ENCODE measurements at regions not wholly inside any gene's neighbourhood (a gene's known extent, or its start where the extent isn't known, plus 50 kb on each side); places are given as distances from the start of the nearest gene placed in this dataset.
A peak's percentile ranks its signal among the peaks of the same experiment; 100 is the strongest.

DNA sequence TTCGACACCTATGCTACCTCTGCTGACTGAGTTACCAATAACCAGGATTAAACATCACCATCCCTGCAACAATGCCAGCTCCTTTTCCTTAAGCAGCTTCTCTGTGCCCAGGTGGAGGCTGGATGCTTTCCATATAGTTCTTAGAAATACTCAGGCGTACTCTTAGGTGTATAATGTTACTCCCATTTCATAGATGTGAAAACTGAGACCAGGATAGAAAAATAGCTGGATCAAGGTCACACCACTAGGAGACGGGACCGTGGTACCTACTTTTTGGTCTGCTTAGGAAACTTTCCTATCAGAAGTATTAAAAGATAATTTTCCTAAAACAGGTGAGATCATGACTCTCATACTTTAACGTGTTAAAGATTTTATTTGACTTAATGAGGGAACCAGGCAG is 141.7 kb upstream of the RPL38 start:
- DNase-seq, result no peak

DNA sequence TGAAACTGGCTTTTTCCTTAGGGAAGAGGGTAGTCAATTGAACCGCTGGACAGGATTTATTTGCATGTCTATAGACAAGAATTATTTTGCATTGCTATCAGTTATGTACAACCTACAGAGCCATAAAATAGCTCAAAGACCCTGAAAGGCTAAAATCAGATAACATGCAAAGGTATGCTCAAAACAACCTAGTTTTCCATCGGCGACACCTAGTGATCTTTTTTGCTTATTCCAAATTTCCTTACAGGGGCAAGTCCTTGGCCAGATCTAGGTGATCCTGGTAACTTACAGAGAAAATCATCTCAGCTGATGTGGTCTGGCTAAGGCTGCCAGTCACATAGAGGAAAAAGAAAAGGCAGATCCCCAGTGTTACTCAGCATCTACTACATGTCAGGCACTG is 141.2 kb upstream of the RPL38 start:
- no peak for DNase-seq

DNA sequence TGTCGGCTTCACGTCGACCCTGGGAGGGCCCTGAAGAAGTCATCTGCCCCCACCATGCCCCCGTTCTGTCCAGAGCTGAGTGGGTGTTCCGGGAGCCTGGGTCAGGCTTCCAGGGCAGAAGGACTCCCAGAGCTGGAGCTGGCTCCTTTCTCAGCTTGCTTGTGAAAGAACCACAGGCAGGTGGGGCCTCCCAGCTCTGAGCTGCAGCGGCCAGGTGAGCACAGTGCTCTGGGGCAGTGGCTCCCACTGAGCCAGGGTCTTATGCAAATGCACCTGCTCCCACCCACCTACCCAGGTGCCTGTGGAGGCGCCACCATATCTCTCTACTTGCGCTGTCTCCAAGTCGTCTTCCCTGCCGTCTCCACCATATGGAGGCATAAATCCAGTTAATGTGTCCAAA is 140.0 kb upstream of the RPL38 start:
- DNase-seq, result peak; percentile 49

DNA sequence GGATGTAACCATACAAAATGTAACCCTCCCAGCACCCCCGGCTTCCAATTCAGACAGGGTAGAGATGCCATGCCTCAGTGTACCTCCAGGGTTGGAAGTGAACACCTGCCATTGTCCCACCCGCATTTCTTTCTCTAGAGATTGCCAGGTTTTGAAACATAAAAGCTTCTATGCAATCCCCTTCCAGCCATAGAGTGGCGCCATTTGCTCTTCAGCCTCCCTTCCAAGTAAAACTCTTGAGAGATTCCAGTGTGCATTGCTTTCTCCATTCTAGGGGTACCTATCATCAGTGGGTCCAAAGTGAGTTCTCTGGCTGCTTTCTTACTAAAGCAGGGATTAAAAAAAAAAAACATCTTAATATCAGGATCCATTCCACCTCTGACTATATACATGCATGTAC is 133.1 kb upstream of the RPL38 start:
- DNase-seq, result no peak

DNA sequence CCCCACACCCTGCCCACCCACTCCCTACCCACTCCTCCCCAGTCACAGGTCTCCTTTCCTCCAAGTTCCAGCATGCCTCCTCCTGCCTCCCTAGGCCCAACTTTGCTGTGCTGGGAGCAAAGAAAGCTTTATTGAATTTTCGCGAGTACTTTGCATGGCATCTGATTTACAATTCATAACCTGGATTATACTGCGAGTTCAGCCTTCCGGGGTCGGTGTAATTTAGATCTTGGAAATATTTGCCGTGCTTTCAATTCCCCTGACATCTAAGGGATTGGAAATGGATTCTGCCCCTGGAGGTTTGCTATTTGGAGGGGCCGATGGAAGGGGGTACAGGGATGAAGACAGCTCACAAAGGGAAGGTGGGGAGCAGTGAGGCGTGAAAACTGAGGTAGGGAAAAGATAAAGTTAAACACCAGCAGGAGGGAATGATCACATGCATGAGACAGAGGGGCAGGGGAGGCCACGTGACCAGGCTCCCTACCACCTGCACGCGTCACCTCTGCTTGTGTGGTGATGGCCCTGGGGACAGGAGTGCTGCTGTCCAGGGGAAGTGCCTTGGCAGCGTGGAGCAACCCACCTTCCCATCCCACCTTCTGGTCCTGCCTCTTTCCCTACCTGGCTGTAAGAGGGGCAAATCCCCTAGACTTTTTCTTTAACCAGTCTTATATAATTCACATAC is 132.3 kb upstream of the RPL38 start:
- peak; percentile 41 for DNase-seq

DNA sequence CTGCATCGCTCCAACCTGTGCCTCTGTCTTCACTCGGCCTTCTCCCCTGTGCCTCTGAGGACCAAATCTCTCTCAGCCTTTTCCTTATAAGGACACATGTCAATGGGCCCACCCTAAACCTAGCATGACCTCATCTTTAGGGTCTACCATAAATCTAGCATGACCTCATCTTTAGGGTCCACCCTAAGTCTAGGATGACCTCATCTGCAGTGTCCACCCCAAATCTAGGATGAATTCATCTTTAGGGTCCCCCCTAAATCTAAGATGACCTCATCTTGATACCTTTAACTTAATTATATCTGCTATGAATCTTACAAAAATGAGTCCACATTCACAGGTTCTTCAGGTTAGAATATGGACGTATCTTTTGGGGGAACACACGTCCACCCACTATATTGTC is 131.1 kb upstream of the RPL38 start:
- DNase-seq, result no peak

DNA sequence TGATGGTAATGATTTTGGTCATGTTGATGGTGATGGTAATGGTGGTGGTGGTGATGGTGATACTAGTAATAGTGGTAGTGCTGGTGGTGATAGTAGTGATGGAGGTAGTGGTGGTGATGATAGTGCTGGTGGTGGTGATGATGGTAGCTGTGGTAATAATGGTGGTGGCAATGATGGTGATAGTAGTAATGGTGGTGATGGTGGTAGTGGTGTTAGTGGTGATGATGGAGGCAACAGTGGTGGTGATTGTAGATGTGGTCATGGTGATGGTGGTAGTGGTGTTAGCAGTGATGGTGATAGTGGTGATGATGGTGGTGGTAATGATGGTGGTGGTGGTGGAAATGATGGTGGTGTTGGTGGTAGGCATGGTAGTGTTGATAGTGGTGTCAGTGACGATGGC is 127.0 kb upstream of the RPL38 start:
- no peak for DNase-seq

DNA sequence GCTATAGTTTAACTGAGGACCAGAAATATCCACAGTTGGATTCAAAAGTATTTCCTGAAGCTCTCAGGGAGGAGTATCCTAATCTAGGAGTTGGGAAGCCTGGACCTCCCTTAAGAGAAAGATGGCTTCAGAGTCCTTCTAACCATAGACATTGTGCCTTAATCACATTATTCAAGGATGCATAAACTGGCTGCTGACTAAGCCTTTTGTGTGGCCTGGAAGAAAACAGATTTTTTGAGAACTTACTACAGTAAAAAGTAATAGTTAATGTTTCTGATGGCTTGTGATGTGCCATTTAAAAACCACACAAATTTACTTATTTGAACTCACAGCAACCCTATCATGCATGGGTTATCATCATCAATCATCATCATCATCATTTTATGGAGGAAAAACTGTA is 126.2 kb upstream of the RPL38 start:
- DNase-seq, result no peak

DNA sequence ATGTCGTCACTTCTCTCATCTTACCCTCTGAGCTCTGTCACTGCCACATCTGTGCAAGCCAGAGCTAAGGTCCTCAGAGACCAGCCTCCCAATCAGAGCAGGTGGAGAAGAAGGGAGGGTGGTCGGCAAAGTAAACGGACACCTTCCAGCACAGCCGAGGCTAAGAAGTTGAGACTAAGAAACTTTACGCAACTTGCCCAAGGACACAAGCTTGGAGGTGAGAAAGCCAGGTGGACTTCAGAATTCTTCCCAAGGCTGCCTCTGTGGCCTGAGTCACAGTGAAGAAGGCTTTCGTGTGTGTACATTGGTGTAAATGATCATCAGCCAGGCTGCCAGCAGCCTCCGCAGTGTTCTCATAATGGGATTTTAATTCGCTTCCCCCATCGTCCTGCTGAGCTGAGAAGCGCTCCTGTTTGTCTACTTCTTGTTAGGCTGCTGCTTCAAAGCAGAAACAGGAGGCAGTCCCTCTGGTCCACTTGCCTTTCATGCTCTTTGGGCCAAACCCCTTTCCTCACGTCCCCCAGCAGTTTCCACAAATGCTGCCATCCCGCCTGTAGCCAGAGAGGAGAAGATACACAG is 125.0 kb upstream of the RPL38 start:
- peak; percentile 46 for DNase-seq

DNA sequence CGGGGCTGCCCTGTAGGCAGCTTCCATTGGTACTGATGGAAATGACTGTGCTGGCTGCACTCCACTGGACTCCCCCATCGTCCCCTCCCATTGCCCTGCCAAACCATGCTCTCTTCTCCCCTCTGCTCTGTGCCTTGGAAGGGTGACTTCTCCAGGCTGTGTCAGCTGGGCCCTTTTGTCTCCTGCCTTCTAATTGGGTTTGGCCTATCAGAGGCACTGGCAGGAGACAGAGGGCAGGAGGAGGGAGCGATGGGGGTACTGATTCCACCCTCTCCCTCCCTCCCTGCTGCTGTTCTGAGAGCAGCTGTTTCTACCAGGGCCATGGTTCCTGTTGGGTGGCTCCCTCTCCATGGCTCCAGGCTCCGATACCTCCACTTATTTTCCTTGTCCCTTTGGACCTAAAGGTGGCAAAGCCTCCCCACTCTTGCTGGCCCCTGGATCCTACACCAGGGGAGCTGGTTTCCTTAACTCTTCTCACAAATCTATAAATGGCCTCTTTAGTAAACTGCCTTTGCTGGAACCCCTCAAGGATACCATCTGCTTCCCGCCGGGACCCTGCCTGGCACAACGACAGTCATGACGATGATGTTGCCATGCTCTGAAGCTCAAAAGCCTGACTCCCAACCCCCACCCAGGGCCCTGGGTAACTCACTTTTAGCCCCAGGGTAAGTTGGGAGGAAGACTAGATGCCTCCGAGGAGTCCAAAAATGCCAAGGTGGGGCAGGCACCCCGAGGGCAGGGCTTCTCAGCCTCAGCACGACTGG is 123.8 kb upstream of the RPL38 start:
- DNase-seq, result no peak

DNA sequence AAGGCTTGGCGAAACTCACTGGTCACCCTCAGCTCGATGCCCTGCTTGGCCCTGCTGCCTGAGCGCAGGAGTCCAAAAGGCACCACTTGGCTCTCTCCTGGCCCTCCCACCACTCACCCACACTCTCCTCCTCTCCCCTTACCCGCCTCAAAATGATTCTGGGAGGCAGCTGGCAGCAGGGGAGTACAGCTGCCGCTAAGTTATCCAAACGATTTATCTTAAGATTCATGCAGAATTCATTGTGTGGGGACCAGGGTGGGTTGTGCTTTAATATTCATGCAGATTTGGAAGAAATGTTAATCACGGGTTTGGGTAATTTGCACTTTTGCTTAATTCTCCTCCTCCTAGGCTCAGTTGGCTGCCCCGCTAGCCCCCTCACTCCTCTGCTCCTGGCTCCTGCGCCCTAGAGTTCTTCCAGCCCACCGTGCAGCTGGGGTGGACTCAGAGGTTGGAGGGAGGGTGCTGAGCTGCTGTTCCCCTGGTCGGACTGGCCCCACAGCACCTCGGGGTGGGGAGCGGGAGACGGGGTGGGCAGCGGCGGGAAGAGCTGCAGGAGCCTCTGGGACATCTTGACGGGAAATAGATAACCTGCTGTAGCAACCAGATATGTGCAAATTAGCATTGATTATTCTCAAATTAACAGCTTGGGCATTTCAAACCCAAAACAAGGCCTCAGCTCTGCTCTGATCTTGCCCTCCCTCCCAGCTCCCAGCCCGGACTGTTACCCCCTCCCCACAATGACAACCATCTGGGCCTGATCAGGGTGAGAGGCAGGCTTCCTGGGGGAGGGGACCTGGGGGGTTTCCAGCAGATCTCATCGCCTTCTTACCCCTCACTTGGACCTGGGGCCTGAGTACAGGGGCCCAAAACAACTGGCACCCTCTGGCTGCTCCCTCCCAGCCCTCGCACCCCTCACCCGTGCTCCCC is 122.6 kb upstream of the RPL38 start:
- no peak for DNase-seq

DNA sequence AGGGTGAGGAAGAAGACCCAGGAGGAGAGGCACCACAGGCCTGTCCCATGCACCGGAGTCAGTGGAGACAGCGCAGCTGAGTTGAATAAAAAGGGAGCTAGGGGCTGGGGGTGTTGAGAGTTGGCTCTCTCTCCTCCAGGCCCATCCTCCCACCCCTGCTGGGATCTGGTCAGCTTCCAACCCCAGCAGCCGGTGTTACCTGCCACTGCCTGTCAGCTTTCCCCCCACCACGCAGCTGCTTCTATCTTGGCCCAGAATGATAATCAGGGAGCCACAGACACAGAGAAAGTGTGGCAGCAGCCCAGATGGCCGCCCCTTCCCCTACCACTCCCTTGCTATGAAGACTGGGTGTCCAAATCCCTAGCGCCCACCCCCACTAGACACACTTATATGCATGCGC is 120.6 kb upstream of the RPL38 start:
- DNase-seq, result peak; percentile 37

DNA sequence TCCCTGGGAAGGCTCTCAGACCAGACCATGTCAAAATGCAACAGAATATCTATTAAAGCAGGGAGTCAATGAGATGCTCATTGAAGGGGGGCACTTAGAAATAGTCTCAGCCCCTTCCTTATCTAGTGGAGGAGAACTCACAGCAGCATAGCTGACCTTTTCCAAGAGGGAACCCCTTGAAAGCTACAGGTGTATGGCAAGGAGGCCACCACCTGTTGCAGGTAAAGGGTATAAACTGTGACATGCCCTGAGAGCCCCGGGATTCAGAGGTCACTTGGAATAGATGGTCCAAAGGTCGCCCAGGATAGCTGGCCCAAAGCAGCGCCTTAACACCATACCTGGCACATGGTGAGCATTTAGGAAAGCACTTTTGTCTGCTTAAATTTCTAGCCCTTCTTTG is 120.2 kb upstream of the RPL38 start:
- DNase-seq, result peak; percentile 39

DNA sequence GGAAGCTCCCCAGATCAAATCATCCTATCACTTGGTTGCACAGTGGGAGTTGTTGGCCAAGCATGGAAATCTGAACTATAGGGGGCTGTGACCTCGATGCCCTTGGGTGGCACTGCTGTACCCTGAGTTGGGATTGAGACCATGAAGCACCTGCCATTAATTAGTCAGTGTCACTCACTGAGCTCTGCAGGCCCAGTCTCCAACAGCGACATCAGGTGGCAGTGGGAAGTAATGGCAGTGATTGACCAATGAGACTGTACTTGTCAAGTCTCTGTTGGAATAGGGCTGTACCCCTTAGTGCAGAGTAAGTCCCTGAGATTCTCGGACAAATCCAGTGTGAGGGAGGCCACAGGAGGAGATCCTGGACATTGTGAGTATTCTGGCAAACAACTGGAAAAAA is 118.0 kb upstream of the RPL38 start:
- peak; percentile 54 for DNase-seq

DNA sequence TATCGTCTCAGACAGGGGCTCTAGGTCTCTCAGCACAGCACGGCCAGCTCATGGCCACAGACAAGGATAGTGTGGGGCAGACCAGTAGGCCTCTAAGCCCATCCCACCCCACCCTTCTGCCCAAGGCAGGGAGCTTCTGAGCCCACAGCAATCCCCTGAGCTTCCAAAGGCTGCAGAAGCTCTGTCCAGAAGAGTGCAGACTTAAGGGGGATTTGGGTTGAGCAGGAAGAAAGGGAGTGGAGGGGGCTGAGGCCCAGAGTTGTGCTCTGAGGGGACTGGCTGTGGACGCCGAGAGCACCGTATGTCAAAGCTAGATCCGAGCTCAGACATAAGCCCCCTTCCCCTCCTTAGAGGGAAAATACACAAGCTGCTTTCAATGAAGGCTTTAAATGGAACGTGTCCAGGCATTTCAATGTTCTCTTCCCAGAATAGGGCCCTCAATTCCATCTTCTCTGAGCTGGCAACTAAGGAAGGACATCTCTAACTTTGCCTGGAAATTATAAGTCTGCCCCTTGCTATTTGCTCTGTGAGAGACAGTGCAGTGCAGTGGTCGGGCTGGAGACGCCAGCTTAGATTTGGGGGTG is 116.4 kb upstream of the RPL38 start:
- no peak for DNase-seq

DNA sequence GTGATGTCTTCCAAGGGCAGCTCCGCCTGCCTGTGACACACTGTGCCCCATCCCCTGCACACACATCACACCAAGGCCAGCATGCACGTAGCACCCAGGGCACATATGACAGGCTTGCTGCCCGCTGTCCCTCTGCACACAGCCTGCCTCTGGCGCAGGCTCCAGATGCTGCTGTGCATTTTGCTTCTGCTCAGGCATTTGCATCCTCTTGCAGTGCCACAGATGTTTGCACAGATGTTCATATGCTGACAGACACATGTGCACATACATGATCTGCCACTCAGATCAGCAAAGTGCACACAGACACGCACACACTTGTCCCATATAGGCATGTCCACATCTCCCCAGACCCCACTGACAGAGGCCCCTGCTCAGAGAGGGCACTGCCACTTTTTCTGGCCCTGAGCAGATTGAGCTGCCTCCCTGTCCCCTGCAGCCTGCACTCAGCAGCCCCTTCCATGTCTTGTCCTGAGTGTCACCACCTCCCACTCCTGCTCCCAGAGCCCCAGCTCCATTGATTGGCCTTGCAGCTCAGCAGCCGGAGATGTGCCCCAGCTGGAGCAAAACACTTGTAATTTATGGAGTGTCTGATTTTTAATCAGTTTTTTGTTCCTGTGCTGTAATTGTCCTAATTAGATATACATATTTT is 115.1 kb upstream of the RPL38 start:
- no peak for DNase-seq

DNA sequence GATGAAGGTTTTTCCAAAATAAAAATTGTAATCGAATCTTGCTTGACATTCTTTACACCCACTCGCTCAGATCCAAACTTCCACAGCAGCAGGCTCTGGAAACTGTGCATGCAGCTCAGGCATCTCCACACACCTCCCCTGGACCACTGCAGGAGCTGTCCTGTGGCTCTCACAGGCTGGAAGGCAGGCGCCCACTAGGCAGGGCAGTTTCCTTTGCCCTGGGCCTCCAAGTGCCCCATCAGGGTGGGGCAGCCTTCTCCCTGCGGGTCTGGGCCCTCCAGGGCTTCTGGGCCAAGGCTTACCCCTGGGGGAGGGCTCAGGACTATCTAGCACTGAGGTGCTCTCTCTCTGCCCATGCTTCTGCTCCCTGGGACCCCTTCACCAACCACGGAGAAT is 114.5 kb upstream of the RPL38 start:
- no peak for DNase-seq

DNA sequence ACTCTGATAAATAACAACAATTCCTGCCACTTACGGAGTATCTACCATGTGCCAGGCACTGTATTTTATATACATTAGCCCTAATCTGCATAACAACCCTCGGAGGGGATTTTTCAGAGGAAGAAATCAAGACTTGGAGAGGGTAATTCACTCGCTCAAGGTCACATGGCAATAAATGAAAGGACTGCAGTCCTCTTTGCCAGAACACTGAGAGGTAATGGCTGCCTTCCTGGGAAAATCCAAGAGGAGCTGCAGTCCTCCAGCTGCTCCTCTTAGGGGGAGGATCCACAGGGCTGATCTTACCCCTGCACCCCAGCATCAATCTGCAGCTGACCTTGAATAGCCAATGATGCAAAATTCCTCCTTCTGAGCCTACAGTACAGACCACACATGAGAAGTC is 114.1 kb upstream of the RPL38 start:
- DNase-seq, result no peak

DNA sequence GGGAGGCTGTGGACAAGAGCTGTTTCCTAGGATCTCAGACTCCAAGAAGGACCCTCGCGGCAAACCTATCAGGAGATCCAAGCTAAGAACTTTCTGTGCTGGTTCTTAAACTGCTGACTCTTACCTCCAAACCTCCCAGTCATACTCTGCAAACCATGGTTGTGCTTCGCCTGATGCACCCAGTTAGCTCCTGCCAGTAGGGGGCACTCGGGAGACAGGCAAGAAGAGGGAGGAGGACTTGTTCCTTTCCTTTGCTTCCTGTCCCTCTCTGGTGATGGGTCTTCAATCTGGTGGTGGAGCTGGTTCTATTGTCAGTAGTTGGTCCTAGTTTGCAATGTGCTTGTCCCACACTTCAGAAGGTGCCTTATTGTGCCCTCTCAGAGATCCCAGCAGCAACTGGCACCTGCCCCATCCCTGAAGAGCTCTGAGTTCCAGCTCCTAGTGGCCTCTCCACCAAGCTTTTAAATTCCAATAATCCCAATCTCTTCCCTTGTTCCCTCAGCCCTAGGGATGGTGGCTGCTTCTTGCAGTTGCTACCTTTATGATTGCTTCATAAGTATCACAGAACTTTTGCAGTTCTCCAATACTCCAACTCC is 113.5 kb upstream of the RPL38 start:
- DNase-seq, result peak; percentile 94

DNA sequence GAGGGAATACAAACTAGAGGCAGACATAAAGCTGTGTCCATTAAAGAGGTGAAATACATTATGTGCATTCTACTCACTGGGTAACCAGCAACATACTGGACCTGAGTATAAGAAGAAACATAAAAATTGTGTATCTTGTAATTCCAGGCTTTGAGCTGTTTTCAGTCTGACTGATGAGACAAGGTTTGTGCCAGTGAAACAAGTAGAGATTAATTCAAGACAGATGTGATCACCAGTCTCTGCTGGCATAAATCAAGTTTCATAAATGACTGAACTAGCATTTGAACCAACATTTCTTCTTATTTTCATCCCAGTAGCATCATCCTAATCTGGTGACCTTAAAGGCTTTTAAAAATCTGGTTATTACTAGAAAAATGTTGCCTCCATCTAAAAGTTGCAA is 108.8 kb upstream of the RPL38 start:
- no peak for DNase-seq

DNA sequence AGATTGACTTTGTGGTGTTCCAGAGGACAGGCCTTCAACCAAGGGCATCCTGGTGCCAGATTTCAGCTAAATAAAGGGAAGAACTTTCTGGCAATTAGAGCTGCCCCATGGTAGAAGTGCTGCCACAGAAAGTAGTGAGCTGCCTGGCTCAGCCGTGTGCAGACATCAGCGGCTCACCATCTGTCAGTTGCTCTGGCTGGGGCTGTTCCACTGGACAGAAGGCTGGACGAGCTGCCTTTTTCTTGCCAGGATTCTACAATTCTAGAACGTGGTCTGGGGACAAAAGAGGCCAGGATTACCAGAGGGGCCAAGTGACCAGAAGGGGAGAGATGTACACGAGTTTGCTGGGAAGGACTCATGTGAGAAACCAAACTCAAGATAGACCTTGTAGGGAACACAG is 107.0 kb upstream of the RPL38 start:
- no peak for DNase-seq

All from islet precursor cell (in vitro differentiated cells).